ENCODE measurements at regions not wholly inside any gene's neighbourhood (a gene's known extent, or its start where the extent isn't known, plus 50 kb on each side); places are given as distances from the start of the nearest gene placed in this dataset.
"Not testable (repeated sequence)": the region's sequence is repeated elsewhere in the genome, so short reads cannot be mapped to it uniquely, and the experiment has no call there.

DNA sequence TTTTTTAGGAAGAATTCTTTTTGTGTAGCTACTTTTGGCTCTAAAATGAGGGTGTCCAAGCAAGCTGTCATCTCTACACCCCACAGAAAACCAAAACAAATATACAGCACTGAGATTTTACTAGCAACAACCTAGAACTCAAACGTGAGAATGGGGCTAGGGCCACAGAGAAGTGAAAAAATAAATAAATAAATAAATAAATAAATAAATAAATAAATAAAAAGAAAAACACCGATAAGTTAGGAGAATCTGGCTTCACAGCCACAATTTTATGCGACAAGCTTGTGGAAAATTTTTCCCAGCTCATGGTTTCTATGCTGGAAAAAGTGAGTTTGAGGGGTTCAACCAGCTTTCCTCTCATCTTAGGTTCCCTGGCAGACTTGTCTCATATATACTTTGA, 324.6 kb upstream of the TACR3 start:
- H3K36me3 Mint-ChIP-seq: no peaks in the 10 kb centered on the region
- H3K27ac Mint-ChIP-seq: no peak overlapping the region
- peaks cover 8% of the 10 kb centered on the region for H3K9me3 Mint-ChIP-seq
- H3K4me1 Mint-ChIP-seq (ENCODE audit: low read depth in 2 of 2): no peaks in the 10 kb centered on the region
- DNase-seq (ENCODE audit: low spot score) (no peak), ATAC-seq (no peak)
- no peaks in the 10 kb centered on the region for H3K27me3 Mint-ChIP-seq
- no peak overlapping the region for H3K4me3 Mint-ChIP-seq

GRCh38 chr4:104032896-104033295, 313.1 kb upstream of the TACR3 start:
- no peaks in the 10 kb centered on the region for H3K27me3 Mint-ChIP-seq
- no peak overlapping the region for H3K4me3 Mint-ChIP-seq
- no peaks in the 10 kb centered on the region for H3K36me3 Mint-ChIP-seq
- ATAC-seq: no peak
- H3K4me1 Mint-ChIP-seq (ENCODE audit: low read depth in 2 of 2): no peaks in the 10 kb centered on the region
- DNase-seq (ENCODE audit: low spot score): no peak
- H3K9me3 Mint-ChIP-seq: peaks cover 4% of the 10 kb centered on the region
- no peak overlapping the region for H3K27ac Mint-ChIP-seq

DNA sequence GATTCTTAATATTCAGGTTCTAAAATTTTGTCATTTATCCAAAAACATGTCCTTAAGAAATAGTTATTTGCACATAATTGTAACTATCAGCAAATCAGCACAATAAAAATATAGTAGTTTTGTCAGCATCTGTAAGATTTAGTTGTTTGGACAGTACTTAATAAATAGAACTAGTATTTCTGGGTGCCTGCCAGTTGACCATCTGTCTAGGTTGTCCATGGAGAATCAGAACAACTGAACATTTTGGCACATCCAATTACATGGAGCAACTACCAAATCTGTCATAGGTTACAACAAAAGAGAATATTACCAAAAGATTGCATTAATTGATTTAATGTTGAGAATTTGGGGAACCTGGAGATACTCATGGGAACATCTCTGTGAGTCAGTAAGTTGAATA, 305.5 kb upstream of the TACR3 start:
- Mint-ChIP-seq H3K27ac (no peak overlapping the region), H3K27me3 (no peaks in the 10 kb centered on the region), H3K9me3 (peaks cover 12% of the 10 kb centered on the region), H3K36me3 (no peaks in the 10 kb centered on the region), H3K4me1 (ENCODE audit: low read depth in 2 of 2) (no peaks in the 10 kb centered on the region), H3K4me3 (no peak overlapping the region)
- DNase-seq (ENCODE audit: low spot score) (no peak), ATAC-seq (no peak)

GRCh38 chr4:104022831-104023230, 303.0 kb upstream of the TACR3 start:
- Mint-ChIP-seq H3K27ac (no peak overlapping the region), H3K9me3 (peaks cover 15% of the 10 kb centered on the region), H3K4me3 (no peak overlapping the region), H3K27me3 (no peaks in the 10 kb centered on the region), H3K4me1 (ENCODE audit: low read depth in 2 of 2) (no peaks in the 10 kb centered on the region), H3K36me3 (no peaks in the 10 kb centered on the region)
- ATAC-seq (no peak), DNase-seq (ENCODE audit: low spot score) (no peak)

- Mint-ChIP-seq H3K36me3 (no peaks in the 10 kb centered on the region), H3K9me3 (peaks cover 15% of the 10 kb centered on the region), H3K4me3 (no peak overlapping the region), H3K27ac (no peak overlapping the region), H3K4me1 (ENCODE audit: low read depth in 2 of 2) (no peaks in the 10 kb centered on the region), H3K27me3 (no peaks in the 10 kb centered on the region)
- no peak for ATAC-seq
- DNase-seq (ENCODE audit: low spot score): no peak
Observed at GRCh38 chr4:104022226-104022625, 302.4 kb upstream of the TACR3 start.

DNA sequence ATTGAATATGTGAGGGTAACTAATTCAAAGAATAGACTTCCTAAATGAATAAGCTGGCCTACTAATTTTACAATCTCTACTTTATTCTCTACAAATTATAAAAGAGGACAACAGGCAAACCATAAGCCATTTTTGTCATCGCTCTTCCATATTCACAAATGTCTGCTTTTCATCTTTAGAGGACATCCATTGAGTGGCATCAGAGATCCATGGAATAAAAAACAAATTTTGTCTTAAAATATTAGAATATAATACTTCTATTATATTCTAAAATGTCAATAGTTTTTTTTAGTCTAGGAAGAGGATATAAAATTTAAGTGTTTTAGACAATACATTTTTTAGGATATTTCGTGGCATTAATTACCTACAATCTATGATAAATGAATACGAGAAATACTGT, 300.9 kb upstream of the TACR3 start:
- H3K4me1 Mint-ChIP-seq (ENCODE audit: low read depth in 2 of 2): no peaks in the 10 kb centered on the region
- H3K36me3 Mint-ChIP-seq: no peaks in the 10 kb centered on the region
- ATAC-seq: no peak
- no peak for DNase-seq (ENCODE audit: low spot score)
- no peak overlapping the region for H3K27ac Mint-ChIP-seq
- no peak overlapping the region for H3K4me3 Mint-ChIP-seq
- no peaks in the 10 kb centered on the region for H3K27me3 Mint-ChIP-seq
- peaks cover 11% of the 10 kb centered on the region for H3K9me3 Mint-ChIP-seq

DNA sequence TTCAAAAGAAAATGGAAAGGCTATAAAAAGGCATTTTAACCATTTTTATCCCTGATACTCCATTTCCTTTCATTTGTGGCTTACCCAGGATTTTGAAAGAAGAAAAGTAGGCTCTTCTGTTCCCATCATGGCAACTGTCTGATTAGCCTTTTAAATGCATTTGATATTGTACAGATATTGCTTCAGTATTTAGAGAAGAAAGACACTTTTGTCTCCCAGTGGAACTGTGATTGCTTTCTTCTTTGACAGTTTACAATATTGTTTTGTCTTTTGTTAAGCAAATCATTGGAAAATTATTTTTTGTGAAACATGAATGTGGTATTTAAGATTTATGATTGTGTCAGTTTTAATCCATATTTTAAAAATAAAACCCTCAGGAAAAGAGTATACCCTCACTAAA, 297.4 kb upstream of the TACR3 start:
- H3K4me3 Mint-ChIP-seq: no peak overlapping the region
- no peak overlapping the region for H3K27ac Mint-ChIP-seq
- DNase-seq (ENCODE audit: low spot score) (no peak), ATAC-seq (no peak)
- H3K27me3 Mint-ChIP-seq: no peaks in the 10 kb centered on the region
- peaks cover 4% of the 10 kb centered on the region for H3K9me3 Mint-ChIP-seq
- H3K4me1 Mint-ChIP-seq (ENCODE audit: low read depth in 2 of 2): no peaks in the 10 kb centered on the region
- H3K36me3 Mint-ChIP-seq: no peaks in the 10 kb centered on the region

- ATAC-seq: no peak
Observed at GRCh38 chr4:104015680-104016079, 295.9 kb upstream of the TACR3 start.

DNA sequence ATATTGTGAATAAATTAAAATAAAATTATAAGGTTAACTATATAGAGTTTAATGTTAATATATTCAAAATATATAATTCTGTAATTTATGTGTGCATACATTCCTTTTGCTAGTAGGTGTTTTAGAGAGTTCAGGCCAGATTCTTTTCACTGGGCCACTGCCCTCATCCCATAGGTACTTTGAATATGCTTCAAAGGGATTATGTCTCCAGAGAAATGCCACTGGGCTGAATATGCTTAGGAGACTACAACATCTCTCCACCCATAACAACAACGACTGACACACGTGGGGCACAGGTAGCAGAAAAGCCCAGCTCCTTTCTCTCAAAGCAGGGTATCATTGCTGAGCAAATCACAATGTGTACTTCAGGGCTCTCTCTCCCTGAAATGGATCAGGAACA, 290.9 kb upstream of the TACR3 start:
- H3K27ac Mint-ChIP-seq: no peak overlapping the region
- ATAC-seq (no peak), DNase-seq (ENCODE audit: low spot score) (no peak)
- no peaks in the 10 kb centered on the region for H3K27me3 Mint-ChIP-seq
- peaks cover 4% of the 10 kb centered on the region for H3K9me3 Mint-ChIP-seq
- H3K4me3 Mint-ChIP-seq: no peak overlapping the region
- H3K4me1 Mint-ChIP-seq (ENCODE audit: low read depth in 2 of 2): no peaks in the 10 kb centered on the region
- H3K36me3 Mint-ChIP-seq: no peaks in the 10 kb centered on the region

More at GRCh38 chr4:104015680-104016079, 295.9 kb upstream of the TACR3 start:
- H3K4me1 Mint-ChIP-seq (ENCODE audit: low read depth in 2 of 2): no peaks in the 10 kb centered on the region
- H3K9me3 Mint-ChIP-seq: peaks cover 7% of the 10 kb centered on the region
- no peaks in the 10 kb centered on the region for H3K27me3 Mint-ChIP-seq
- H3K27ac Mint-ChIP-seq: no peak overlapping the region
- no peak for DNase-seq (ENCODE audit: low spot score)
- no peak overlapping the region for H3K4me3 Mint-ChIP-seq
- no peaks in the 10 kb centered on the region for H3K36me3 Mint-ChIP-seq

GRCh38 chr4:104002318-104002717, 282.5 kb upstream of the TACR3 start:
- H3K27ac Mint-ChIP-seq; H3K36me3 Mint-ChIP-seq; ATAC-seq; DNase-seq (ENCODE audit: low spot score); H3K4me3 Mint-ChIP-seq; H3K27me3 Mint-ChIP-seq; H3K4me1 Mint-ChIP-seq (ENCODE audit: low read depth in 2 of 2): not testable (repeated sequence)
- peaks cover 19% of the 10 kb centered on the region for H3K9me3 Mint-ChIP-seq

DNA sequence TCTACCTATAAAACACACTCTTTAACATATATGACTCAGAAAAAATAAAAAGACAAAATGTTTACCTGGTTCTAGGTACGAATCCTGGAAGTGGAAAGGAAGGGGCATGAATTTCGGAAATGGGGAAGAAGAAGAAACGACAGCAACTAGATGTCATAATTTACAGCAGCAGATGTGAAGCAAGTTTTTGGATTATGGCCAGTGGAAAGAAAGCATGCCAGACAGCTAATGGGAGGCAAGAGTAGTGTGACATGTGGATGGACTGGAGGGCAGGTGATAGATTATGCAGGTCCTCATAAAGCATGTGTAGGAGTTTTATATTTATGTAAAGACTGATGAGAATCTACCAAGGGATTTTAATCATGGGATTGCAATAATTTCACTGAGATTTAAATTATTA, 279.0 kb upstream of the TACR3 start:
- Mint-ChIP-seq H3K4me1 (ENCODE audit: low read depth in 2 of 2) (no peaks in the 10 kb centered on the region), H3K27me3 (no peaks in the 10 kb centered on the region), H3K27ac (no peak overlapping the region), H3K36me3 (no peaks in the 10 kb centered on the region), H3K9me3 (peaks cover 16% of the 10 kb centered on the region), H3K4me3 (no peak overlapping the region)
- DNase-seq (ENCODE audit: low spot score) (no peak), ATAC-seq (no peak)

DNA sequence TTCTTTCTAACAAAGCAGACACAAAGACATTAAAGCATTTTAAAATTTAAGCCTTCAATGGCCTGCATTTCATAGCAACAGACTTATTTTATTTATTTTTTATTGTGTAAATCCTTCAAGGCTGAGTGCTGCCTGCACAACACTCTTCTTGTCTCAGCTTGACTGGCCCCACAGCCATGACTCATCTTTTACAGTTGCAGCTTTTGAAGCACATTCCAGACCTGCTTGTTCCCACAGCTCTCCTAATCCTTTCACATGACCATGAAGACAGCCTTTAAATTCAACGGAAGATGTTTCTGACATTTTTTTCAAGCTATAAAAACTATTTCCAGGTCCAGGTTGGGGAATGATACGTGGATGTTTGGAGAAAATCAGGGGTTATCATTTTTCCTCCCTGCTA, 276.9 kb upstream of the TACR3 start:
- no peak for DNase-seq (ENCODE audit: low spot score)
- Mint-ChIP-seq H3K27me3 (no peaks in the 10 kb centered on the region), H3K36me3 (peaks cover 10% of the 10 kb centered on the region), H3K4me3 (no peak overlapping the region), H3K4me1 (ENCODE audit: low read depth in 2 of 2) (no peaks in the 10 kb centered on the region), H3K9me3 (peaks cover 17% of the 10 kb centered on the region), H3K27ac (no peak overlapping the region)
- ATAC-seq: no peak

GRCh38 chr4:103996064-103996463, 276.3 kb upstream of the TACR3 start:
- Mint-ChIP-seq H3K36me3 (peaks cover 14% of the 10 kb centered on the region), H3K27me3 (no peaks in the 10 kb centered on the region), H3K4me3 (no peak overlapping the region), H3K9me3 (peaks cover 20% of the 10 kb centered on the region), H3K27ac (no peak overlapping the region), H3K4me1 (ENCODE audit: low read depth in 2 of 2) (no peaks in the 10 kb centered on the region)
- ATAC-seq (no peak), DNase-seq (ENCODE audit: low spot score) (no peak)

DNA sequence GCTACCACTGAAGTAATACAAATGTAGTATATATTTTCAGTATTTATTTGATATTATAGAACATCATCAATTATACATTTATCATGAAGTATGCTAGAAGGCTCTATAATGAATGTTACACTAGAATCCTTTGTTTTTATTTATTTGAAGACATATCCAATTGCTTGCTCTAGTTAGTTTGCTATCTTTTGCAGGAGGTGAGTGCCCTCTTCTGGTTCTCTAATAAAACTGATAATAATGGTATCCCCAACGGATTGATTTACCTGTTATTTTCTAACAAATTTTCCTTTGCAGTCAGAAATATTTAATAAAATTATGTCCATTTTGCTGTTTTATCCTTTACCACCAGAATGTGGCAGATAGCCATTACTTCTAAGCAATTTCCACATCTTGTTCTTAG, 274.3 kb upstream of the TACR3 start:
- H3K36me3 Mint-ChIP-seq: peaks cover 18% of the 10 kb centered on the region
- H3K27ac Mint-ChIP-seq: no peak overlapping the region
- ATAC-seq: no peak
- H3K4me1 Mint-ChIP-seq (ENCODE audit: low read depth in 2 of 2): no peaks in the 10 kb centered on the region
- H3K27me3 Mint-ChIP-seq: no peaks in the 10 kb centered on the region
- H3K9me3 Mint-ChIP-seq: peaks cover 22% of the 10 kb centered on the region
- no peak overlapping the region for H3K4me3 Mint-ChIP-seq
- no peak for DNase-seq (ENCODE audit: low spot score)

DNA sequence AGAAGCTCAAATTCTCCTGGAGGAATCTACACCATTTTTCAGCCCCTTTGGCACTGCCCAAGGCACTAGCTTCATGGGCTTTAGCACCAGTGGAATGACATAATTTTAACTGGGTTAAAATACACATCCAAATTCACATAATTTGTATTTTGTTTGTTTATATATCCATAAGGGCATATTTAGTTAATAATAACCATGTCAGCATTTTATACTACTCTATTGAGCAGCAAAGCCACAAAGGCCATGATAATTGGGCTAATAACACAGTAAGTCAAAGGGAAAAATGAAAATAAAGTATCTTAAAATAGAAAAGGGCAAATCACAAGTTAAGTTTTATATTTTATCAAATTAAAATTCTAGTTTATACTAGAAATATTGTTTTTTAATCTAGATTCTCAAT, 262.7 kb upstream of the TACR3 start:
- peaks cover 21% of the 10 kb centered on the region for H3K9me3 Mint-ChIP-seq
- no peak for DNase-seq (ENCODE audit: low spot score)
- no peak overlapping the region for H3K4me3 Mint-ChIP-seq
- no peaks in the 10 kb centered on the region for H3K4me1 Mint-ChIP-seq (ENCODE audit: low read depth in 2 of 2)
- no peak overlapping the region for H3K27ac Mint-ChIP-seq
- H3K27me3 Mint-ChIP-seq: no peaks in the 10 kb centered on the region
- ATAC-seq: no peak
- no peaks in the 10 kb centered on the region for H3K36me3 Mint-ChIP-seq
